GM13977 (cell line): ENCODE measurements at regions not wholly inside any gene's neighbourhood (a gene's known extent, or its start where the extent isn't known, plus 50 kb on each side); places are given as distances from the start of the nearest gene placed in this dataset.

ENCODE experiments used
- DNase-seq: peaks from one replicate; pipeline ENCODE4 v3.0.0; 2012; ENCODE audit warnings: low spot score
- in situ Hi-C: fragments of 300-500 bp; cut with MboI; formaldehyde crosslinking; loops from one replicate; pipeline ENCODE4 v1.12.0; 2022; ENCODE audit warnings: low sequenced_read_pairs, low pct_unique_long_range_greater_than_20kb, mixed read lengths, inconsistent platforms; ENCODE audit not compliant: unreplicated experiment
- TF ChIP-seq, protein P1 (sequence below): IDR thresholded peaks from 2 replicates; pipeline ENCODE4 v1.5.1; 2012; ENCODE audit warnings: mild to moderate bottlenecking, control low read depth; ENCODE audit not compliant: insufficient read depth; ENCODE audit errors: extremely low read depth, missing control alignments

DNA sequence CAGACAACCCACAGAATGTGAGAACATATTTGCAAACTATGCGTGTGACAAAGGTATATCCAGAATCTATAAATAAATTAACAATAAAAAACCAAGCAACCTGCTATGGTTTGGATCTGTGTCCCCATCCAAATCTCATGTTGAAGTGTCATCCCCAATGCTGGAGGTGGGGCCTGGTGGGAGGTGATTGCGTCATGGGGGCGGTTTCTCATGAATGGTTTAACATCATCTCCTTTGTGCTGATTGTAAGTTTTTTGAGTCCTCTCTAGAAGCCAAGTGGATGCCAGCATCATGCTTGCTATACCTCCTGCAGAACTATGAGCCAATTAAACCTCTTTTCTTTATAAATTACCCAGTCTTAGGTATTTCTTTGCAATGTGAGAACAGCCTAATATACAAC is 335.4 kb downstream of the MAN2A1 start:
- TF ChIP-seq, protein P1, sequence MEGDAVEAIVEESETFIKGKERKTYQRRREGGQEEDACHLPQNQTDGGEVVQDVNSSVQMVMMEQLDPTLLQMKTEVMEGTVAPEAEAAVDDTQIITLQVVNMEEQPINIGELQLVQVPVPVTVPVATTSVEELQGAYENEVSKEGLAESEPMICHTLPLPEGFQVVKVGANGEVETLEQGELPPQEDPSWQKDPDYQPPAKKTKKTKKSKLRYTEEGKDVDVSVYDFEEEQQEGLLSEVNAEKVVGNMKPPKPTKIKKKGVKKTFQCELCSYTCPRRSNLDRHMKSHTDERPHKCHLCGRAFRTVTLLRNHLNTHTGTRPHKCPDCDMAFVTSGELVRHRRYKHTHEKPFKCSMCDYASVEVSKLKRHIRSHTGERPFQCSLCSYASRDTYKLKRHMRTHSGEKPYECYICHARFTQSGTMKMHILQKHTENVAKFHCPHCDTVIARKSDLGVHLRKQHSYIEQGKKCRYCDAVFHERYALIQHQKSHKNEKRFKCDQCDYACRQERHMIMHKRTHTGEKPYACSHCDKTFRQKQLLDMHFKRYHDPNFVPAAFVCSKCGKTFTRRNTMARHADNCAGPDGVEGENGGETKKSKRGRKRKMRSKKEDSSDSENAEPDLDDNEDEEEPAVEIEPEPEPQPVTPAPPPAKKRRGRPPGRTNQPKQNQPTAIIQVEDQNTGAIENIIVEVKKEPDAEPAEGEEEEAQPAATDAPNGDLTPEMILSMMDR, result no peak
- no peak for DNase-seq
- in situ Hi-C loops, result no loop called here

DNA sequence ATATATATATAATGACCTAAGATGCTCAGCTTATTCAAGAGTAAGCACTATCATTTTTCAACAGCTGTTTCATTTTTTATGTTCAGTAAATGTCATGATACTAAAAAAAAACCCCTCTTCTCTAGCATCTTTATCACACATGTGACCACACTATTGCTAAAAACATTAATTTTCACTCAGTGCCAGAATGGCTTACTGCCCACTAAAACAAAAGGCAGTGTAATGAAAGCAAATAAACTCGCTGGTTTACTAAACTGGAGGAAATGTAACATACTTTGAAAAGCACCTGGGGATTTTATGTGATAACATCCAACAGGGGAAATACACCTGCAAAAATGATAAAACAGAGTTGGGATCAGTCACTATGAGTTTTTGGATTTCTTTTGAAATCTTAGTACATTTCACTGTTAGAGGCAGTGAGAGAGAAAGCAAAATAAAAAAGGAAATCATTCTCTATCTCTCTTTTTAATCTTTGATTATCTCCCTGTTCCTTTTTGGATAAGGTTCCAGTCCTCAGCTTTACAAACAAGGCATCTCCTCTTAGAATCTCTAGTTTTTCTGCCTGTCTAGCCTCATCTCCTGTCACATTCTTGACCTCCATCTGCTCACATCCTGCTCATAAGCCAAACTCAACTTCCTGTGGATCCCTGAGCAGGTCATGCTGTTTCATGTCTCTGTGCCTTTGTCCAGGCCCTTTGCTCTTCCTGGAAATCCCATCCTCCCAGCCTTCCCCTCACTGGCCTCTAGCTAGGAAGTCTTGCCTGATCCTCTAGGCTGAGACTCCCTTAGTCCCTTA is 338.0 kb downstream of the MAN2A1 start:
- no peak for DNase-seq
- TF ChIP-seq, protein P1, result no peak
- in situ Hi-C loops, result no loop called here

DNA sequence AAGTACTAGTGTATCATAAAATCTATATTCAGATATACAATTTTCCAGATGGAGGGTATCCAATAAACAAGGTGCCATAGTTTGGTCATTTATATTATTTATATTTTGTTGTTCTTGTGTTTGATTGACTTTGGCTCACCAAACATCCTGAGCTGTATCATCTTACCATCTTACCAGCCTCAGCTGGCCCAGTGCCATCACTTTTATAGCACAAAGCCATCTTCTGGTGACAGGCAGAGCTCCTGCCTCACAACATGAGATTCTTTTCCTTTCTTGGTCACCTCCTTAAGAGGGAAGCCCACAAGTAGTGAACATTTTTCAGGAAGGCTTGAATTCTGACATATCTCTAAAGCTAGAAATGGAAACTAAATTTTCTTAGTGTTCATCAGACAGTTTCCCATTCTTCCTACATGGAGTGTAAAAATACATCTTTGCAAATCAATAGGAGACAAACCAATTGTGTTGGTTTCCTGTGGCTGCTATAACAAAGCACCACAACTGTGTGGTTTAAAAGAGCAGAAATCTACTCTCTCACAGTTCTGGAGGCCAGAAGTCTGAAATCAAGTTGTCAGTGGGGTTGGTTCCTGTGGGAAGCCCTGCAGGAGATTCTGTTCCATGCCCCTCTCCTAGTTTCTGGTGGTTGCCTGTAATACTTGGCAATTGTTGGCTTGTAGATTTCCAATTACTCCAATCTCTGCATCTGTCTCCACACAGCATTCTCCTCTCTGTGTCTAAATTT is 341.8 kb downstream of the MAN2A1 start:
- TF ChIP-seq, protein P1, result no peak
- DNase-seq, result no peak
- in situ Hi-C loops, result no loop called here

DNA sequence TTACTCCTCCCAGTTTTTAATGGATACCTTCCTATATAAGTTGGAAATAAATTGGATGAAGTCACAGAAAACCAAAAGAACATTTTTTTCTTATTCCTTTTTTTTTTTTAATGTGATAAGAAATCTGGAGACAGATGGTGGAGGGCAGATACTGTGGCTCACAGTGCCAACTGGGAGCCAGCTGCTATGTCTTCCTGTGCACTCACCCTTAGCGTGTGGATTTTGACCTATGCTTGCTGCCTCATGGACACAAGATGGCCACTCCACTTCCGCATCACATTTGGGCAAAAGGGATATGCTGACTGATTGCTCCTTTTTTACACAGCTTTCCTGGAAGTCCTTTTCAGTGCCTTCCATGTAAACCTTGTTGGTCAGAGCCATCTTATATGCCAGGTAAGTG is 342.6 kb downstream of the MAN2A1 start:
- TF ChIP-seq, protein P1, result no peak
- in situ Hi-C loops, result no loop called here
- DNase-seq, result no peak

DNA sequence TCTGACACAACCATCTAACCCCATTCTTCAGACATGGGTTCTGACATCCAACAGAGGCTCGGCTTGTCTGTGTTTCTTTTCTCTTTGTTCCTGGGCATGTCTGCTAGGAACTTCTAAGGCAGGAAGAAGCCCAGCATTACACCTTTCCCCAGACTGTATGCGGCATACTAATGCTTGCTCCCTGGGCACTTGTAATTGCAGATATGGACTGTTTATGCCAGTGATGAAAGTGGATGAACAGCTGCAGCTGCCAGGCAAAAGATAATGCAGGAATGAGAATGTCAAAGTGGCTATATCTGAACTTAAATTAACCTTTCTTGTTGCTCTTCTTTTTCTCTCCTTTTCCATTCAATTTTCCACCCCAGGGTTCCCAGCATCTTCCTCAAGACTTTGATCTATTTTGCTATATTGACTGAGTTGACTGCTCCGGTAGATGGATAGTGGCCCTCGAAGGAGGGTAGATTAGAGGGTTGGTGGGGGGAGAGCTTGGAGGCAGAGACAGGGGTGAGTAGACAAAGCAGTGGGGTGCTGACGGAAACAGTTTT is 344.4 kb downstream of the MAN2A1 start:
- TF ChIP-seq, protein P1, result no peak
- in situ Hi-C loops, result no loop called here
- no peak for DNase-seq

DNA sequence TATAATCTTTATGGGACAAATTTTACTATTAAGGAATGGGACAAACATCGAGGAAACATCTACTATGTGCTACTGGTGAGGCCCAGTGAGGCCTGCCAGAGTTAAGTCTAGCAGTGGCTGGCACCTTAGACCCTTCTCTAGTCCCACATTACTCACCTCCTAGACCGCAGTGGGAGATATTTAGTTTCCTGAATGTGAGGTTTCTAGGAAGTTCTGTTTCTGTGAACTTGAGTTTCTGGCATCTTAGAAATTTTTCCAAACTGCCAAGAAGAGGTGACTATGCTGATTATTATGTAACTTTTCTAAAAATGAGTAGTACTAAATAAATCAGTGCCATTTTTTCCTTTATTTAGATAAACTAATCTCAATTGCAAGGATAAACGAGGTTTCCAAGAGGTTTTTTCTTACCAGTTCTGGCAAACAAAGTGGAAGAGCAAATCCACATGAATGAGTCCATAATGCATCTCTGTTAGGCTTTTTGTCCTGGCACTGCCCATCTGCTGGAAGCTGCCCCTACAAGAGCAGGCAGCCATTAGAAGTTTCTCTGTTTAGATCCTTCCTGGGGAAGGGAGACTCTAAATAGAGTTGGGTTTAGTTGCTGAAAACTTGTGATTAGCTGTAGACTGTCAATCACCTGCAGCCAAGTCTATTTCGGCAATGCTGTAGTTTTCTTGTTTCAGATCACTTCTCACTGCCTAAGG is 348.7 kb downstream of the MAN2A1 start:
- in situ Hi-C loops, result no loop called here
- no peak for DNase-seq
- TF ChIP-seq, protein P1, result no peak
